ENCODE measurements at regions not wholly inside any gene's neighbourhood (a gene's known extent, or its start where the extent isn't known, plus 50 kb on each side); places are given as distances from the start of the nearest gene placed in this dataset.
"Not testable (repeated sequence)": the region's sequence is repeated elsewhere in the genome, so short reads cannot be mapped to it uniquely, and the experiment has no call there.

DNA sequence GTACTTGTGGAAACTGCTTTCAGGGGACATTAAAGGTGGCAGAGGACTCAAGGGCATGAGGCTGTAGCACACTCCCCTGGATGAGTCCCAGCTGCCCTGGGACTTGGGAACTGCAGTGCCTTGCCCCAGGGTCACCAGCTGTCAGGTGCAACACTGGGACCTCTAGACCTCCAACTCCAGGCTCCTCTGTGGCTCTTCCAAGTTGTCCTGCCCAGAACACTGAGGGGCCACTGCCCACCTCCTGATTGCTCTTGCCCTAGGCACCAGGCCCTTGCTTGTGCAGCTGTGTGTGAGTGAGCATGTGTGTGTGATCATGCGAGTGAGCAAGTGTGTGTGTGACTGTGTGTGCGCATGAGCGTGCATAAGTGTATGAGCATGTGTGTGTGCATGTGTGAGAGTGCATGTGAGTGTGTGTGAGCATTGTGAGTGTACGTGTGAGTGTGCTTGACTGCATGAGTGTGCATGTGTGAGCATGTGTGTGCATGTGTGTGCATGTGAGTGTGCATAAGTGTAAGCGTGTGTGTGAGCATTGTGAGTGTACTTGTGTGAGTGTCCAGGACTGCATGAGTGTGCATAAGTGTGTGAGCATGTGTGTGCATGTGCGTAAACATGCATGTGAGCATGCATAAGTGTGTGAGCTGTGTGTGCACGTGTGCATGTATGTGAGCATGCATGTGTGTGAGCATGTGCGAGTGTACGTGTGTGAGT is 301.5 kb downstream of the NDUFA10 start:
- no peak for DNase-seq

DNA sequence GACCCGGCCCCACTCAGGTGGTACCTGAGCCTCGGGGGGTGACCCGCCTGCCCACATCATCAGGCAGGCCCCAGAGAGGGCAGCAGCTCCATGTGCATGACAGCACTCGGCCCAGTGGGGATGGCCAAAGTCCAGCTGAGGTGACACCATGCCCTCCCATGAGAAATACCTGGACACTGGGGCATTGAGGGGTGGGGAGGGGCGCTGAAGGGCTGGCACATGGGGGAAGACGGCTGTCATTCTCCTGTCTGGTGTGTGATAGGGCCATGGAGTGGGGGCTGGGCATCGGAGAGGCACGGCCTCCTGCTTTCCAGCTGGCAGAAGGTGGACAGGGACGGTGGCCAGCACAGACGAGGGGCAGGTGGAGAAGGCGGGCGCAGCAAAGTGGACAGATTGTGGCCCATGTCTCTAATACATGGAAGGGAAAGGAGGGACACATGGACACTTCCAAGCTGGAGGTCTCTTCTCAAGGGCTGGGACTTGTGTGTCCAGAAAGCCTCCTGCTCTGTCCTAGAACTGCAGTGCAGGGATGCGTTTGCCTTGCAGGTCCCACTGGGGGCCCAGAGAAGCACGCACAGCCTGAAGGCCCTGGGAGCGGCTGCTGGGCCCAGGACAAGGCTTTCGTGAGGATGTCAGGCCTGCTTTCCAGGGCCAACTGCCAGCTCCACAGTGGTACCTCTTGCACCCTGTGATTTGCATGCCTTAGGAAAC is 302.2 kb downstream of the NDUFA10 start:
- no peak for DNase-seq

- no peak for DNase-seq
These were observed 303.0 kb downstream of the NDUFA10 start for GRCh38 chr2:239721991-239722759.

GRCh38 chr2:239721531-239721930 is 303.6 kb downstream of the NDUFA10 start:
- no peak for DNase-seq

GRCh38 chr2:239720361-239721360 is 304.5 kb downstream of the NDUFA10 start:
- DNase-seq = no peak

- DNase-seq = no peak
These were observed 305.3 kb downstream of the NDUFA10 start for GRCh38 chr2:239719791-239720360.

DNA sequence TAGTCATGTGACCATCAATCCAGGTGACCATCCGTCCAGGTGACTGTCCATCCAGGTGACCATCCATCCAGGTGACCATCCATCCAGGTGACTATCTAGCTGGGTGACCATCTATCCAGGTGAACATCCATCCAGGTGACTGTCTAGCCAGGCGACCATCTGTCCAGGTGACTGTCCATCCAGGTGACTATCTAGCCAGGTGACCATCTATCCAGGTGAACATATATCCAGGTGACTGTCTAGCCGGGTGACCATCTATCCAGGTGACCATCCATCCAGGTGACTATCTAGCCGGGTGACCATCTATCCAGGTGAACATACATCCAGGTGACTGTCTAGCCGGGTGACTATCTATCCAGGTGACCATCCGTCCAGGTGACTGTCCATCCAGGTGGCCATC is 306.2 kb downstream of the NDUFA10 start:
- DNase-seq = not testable (repeated sequence)

- no peak for DNase-seq
These were observed 307.4 kb downstream of the NDUFA10 start for GRCh38 chr2:239717706-239718105.

GRCh38 chr2:239717319-239717675 is 307.8 kb downstream of the NDUFA10 start:
- no peak for DNase-seq

DNA sequence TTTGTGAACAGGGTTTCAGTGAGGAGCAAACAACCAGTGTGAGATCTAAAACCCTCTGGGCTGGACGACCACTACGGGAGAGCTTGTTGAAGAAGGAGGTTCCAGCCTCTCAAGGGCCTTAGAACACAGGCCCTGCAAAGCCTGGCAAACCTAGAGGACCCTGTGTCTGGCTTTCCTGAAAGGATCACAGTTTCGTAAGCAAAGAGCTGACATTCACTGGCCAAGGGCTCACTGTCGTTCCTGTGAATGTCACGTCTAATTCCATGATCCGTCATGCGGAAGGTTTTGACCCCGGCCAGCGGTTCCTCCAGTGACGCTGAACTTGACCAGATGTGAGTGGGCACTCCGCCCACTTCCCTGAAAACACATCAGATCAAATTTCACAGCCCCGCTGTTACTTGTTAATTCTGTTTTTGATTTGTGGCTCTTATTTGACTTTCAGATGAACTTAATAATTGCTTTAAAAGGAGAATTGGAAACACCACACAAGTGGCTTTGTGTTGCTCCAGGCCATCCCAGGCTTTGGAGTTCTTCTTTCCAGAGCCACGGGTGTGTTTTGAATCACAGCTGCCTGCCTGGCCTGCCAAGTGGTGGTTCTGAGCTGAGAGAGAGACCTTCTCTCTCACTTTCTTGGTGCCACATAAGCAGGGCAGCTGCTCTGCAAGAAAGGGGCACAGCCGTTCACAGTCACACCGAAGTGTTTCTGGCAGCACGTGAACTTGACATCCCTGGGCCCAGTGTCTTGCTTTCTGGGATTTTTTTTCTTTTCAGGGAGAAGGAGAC is 308.4 kb downstream of the NDUFA10 start:
- no peak for DNase-seq

- no peak for DNase-seq
These were observed 309.1 kb downstream of the NDUFA10 start for GRCh38 chr2:239716009-239716408.

- no peak for DNase-seq
These were observed 309.5 kb downstream of the NDUFA10 start for GRCh38 chr2:239715606-239716005.

DNA sequence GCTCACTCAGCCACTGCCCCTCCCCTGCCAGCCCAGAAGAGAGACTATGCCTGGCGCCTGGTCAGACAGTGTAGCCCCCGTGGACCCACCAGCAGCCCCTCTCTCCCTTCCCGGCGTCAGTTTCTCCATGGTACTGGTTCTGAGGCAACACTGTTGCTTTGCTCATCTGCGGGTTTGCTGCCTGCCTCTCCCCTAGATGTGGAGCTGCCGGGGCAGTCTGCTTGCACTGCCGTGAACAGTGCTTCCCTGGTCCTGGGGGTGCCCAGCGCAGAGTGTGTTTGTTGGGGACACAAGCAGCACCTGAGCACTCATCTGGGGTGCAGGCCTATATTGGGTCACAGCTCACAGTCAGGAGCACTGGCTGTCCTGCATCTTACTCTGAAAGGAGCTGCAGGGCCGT is 309.9 kb downstream of the NDUFA10 start:
- DNase-seq = no peak

DNA sequence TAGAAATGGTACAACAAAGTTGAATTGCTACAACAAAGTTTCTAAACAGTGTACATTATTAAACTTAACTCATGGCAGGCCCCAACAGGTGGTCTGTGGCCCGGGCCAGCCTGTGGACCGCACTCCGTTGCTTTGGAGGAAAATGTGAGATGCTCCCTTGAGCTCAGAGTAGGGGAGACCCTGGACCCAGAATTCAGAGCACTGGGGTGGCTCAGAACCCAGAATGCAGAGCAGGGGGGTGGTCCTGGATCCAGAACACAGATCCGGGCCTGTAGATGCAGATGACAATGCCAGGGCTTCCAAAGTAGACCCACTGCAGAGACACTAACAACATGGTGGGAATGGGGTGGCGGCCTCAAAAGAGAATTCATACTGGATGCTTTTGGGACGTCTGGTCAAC is 311.0 kb downstream of the NDUFA10 start:
- DNase-seq = no peak

DNA sequence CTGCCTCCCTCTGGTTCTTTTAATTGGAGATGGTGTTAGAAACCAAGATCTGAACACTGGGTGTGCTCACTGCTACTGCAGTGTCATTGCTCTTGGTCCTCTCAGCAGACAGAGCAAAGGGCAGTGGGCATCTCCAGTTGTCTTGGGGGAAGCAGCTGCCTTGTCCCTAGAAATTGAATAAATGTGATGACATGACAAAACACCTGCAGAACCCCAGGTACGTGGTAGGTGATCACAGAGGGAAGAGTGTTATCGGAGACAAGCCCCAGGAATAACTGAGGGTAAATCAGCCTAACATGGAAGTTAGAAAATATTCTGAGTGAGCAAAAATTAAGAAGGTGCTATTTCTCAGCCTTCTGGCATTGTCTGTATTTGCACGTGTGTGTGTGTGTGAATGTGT is 311.9 kb upstream of the HDAC4 start:
- DNase-seq = no peak

DNA sequence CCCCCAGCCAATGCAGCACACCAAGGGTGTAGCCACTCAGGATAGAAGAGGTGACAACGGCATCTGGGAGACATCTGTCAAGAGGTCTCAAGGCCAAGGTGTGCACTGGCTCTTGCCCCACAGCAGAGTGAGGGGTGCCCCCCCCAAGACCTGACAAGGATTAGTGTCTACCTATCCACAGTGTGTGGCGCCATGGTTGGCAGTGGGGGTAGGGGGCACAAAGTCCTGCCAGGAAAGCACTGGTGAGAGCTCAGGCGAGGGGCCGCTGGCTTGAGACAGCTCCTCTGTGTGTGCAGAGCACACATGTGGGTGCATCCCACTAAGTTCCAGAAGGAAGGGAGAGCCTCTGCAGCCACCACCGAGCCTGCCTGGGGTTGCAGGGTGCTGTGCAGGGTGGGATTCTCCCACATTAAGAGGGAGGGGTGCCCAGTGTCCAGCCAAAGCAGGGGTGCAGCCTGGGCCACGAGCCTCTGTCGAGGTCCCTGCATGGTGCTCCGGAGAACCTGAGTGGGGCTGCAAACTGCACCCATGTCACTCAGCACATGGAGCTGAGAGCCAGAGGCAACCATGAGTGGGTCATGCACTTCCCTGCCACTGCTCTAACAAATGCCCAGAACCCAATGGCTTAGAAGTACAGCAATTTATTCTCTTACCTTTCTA is 311.2 kb upstream of the HDAC4 start:
- no peak for DNase-seq

- DNase-seq = no peak
These were observed 310.4 kb upstream of the HDAC4 start for GRCh38 chr2:239710953-239711861.

- DNase-seq = no peak
These were observed 305.5 kb upstream of the HDAC4 start for GRCh38 chr2:239706367-239706766.

GRCh38 chr2:239704737-239705136 is 303.9 kb upstream of the HDAC4 start:
- no peak for DNase-seq

- no peak for DNase-seq
These were observed 303.0 kb upstream of the HDAC4 start for GRCh38 chr2:239703834-239704233.
